Endothelial cell of umbilical vein (primary cell): ENCODE measurements at regions not wholly inside any gene's neighbourhood (a gene's known extent, or its start where the extent isn't known, plus 50 kb on each side); places are given as distances from the start of the nearest gene placed in this dataset.

Experiments
- BruUV-seq: library from RNA; stranded (reverse); fragments of 400-500 nt; replicated peaks from 2 replicates; lab custom pipeline; 2021; lab: Mats Ljungman, UMichigan
- CTCF ChIA-PET: fragments of 300-600, 350-600 bp; sonication (Branson Sonifier 250); formaldehyde crosslinking; loops from one replicate; lab custom pipeline; 2021; ENCODE audit warnings: antibody characterized with exemption, inconsistent platforms; lab: Charles Lee
- POLR2A ChIA-PET: fragments of 300-600, 350-600 bp; sonication (Branson Sonifier 250); formaldehyde crosslinking; loops from one replicate; lab custom pipeline; 2021; ENCODE audit warnings: antibody characterized with exemption, inconsistent platforms; lab: Charles Lee
- DNase-seq: peaks from one replicate; pipeline ENCODE4 v3.0.0-alpha.2; 2011; ENCODE audit warnings: low read depth, low spot score
- FAIRE-seq: peaks from 2 replicates; lab custom pipeline; 2011; peaks lifted over from hg19 to GRCh38; lab: Jason Lieb, UNC
- H2AFZ ChIP-seq: 2 replicates; pipeline ENCODE4 v1.6.0; 2012; ENCODE audit warnings: low read depth, low read length, control low read depth, inconsistent platforms
- H3K27ac ChIP-seq: 2 replicates; pipeline ENCODE4 v1.5.1; 2011; ENCODE audit warnings: low read depth, mild to moderate bottlenecking, control low read depth, low read length, moderate library complexity; ENCODE audit not compliant: insufficient read depth
- H3K27me3 ChIP-seq, 2 experiments: 2 replicates each; pipeline versions ENCODE4 v1.6.0 to v1.6.1; 2011; ENCODE audit warnings: low read length in 2 of 2, mixed read lengths in 1 of 2; ENCODE audit not compliant: control insufficient read depth in 2 of 2, insufficient read depth in 2 of 2
- H3K36me3 ChIP-seq, 2 experiments: 2 replicates in 1 of 2; 3 replicates in 1 of 2; pipeline ENCODE4 v1.5.1; 2011; ENCODE audit warnings: low read length in 2 of 2, mild to moderate bottlenecking in 1 of 2, moderate library complexity in 1 of 2; ENCODE audit not compliant: control insufficient read depth in 2 of 2, insufficient read depth in 2 of 2; ENCODE audit errors: extremely low read depth in 1 of 2
- H3K4me1 ChIP-seq: 3 replicates; pipeline ENCODE4 v1.5.1; 2011; ENCODE audit warnings: mild to moderate bottlenecking, low read length; ENCODE audit not compliant: control insufficient read depth, insufficient read depth; ENCODE audit errors: extremely low read depth
- H3K4me2 ChIP-seq: 2 replicates; pipeline ENCODE4 v1.6.1; 2011; ENCODE audit warnings: low read length, control low read depth, mixed read lengths; ENCODE audit not compliant: insufficient read depth
- H3K4me3 ChIP-seq, 3 experiments: fragments of 200-600 bp in 1 of 3; sonication (generic), shearing (Covaris generic) in 1 of 3; replicated peaks in 1 of 3; 2 replicates each; pipeline ENCODE4 v1.5.1; 2011 to 2016; ENCODE audit warnings: control low read depth in 3 of 3, low read length in 3 of 3, mild to moderate bottlenecking in 2 of 3, inconsistent platforms in 1 of 3, low read depth in 1 of 3, moderate library complexity in 1 of 3; ENCODE audit not compliant: insufficient read depth in 1 of 3
- H3K79me2 ChIP-seq: 2 replicates; pipeline ENCODE4 v1.6.0; 2012; ENCODE audit warnings: low read length, inconsistent platforms; ENCODE audit not compliant: control insufficient read depth, insufficient read depth
- H3K9ac ChIP-seq: replicated peaks from 2 replicates; pipeline ENCODE3; 2011; ENCODE audit warnings: low read length, control low read depth; ENCODE audit not compliant: insufficient read depth; ENCODE audit errors: extremely low read depth
- H3K9me1 ChIP-seq: replicated peaks from 3 replicates; pipeline ENCODE4 v1.6.0; 2011; ENCODE audit warnings: mild to moderate bottlenecking, low read length; ENCODE audit not compliant: control insufficient read depth, insufficient read depth; ENCODE audit errors: extremely low read depth
- H3K9me3 ChIP-seq: replicated peaks from 2 replicates; pipeline ENCODE4 v1.5.1; 2012; ENCODE audit warnings: low read length, inconsistent platforms; ENCODE audit not compliant: control insufficient read depth, insufficient read depth
- H4K20me1 ChIP-seq: replicated peaks from 2 replicates; pipeline ENCODE3; 2011; ENCODE audit warnings: mild to moderate bottlenecking, low read length; ENCODE audit not compliant: control insufficient read depth, insufficient read depth; ENCODE audit errors: extremely low read depth
- CTCF ChIP-seq, 2 donors: IDR thresholded peaks; 1 replicate in 1 of 2; 2 replicates in 1 of 2; pipeline ENCODE4 v1.5.1; 2011; ENCODE audit warnings: low read length in 2 of 2, mild to moderate bottlenecking in 2 of 2, moderate library complexity in 2 of 2, control low read depth in 1 of 2, inconsistent platforms in 1 of 2, low read depth in 1 of 2; ENCODE audit not compliant: insufficient read depth in 1 of 2; ENCODE audit errors: extremely low read depth in 1 of 2
- EZH2 ChIP-seq: IDR thresholded peaks from 2 replicates; pipeline ENCODE4 v1.6.1; 2012; ENCODE audit warnings: borderline replicate concordance, low read depth, mild to moderate bottlenecking, moderate library complexity, low read length, inconsistent platforms; ENCODE audit not compliant: severe bottlenecking
- FOS ChIP-seq: IDR thresholded peaks from 2 replicates; pipeline ENCODE4 v1.6.1; 2011; ENCODE audit warnings: mild to moderate bottlenecking, low read length, moderate library complexity, borderline replicate concordance; ENCODE audit not compliant: insufficient read depth
- GATA2 ChIP-seq: IDR thresholded peaks from 2 replicates; pipeline ENCODE4 v1.7.0; 2011; ENCODE audit warnings: low read depth, mild to moderate bottlenecking, moderate library complexity, mixed read lengths, low read length; ENCODE audit not compliant: insufficient read length, insufficient read depth
- MAX ChIP-seq: IDR thresholded peaks from 2 replicates; pipeline ENCODE4 v1.6.1; 2011; ENCODE audit not compliant: insufficient read depth, insufficient read length
- MYC ChIP-seq: IDR thresholded peaks from one replicate; pipeline ENCODE4 v1.6.1; 2011; ENCODE audit warnings: mild to moderate bottlenecking, low read depth, low read length
- POLR2A ChIP-seq: IDR thresholded peaks from 2 replicates; pipeline ENCODE4 v1.6.1; 2012; ENCODE audit warnings: low read depth, mild to moderate bottlenecking, control low read depth, low read length
- POLR2AphosphoS5 ChIP-seq: IDR thresholded peaks from 2 replicates; pipeline ENCODE4 v1.6.1; 2012; ENCODE audit warnings: low read depth, mild to moderate bottlenecking, control low read depth, low read length, moderate library complexity; ENCODE audit not compliant: insufficient read depth
- dilution Hi-C: fragments of 300-500 bp; cut with MboI; formaldehyde crosslinking; loops from one replicate; pipeline ENCODE4 v1.15.0; 2019; ENCODE audit warnings: low sequenced_read_pairs; ENCODE audit not compliant: extremely low pct_ligation_motif_present
- intact Hi-C: fragments of 100-400 bp; cut with micrococcal nuclease; formaldehyde crosslinking; loops from one replicate; pipeline ENCODE4 v1.10.0; 2022

- Histone ChIP-seq H3K36me3 (no peaks in the 10 kb centered on the region), H2AFZ (no peak overlapping the region), H3K4me3 (no peak overlapping the region), H3K9me3 (no peaks in the 10 kb centered on the region), H3K27ac (no peak overlapping the region), H4K20me1 (no peaks in the 10 kb centered on the region), H3K79me2 (no peaks in the 10 kb centered on the region), H3K9me1 (no peaks in the 10 kb centered on the region), H3K4me1 (no peaks in the 10 kb centered on the region), H3K4me2 (no peak overlapping the region), H3K9ac (no peak overlapping the region), H3K27me3 (no peaks in the 10 kb centered on the region)
- FAIRE-seq: no peak
- TF ChIP-seq FOS (no peak), MAX (no peak), CTCF (IDR thresholded peaks at IDR 0.05; ENCODE audit: extremely low read depth in 1 of 2, insufficient read depth in 1 of 2, low read depth in 1 of 2, low read length in 2 of 2) (no peak), GATA2 (no peak), POLR2AphosphoS5 (no peak), MYC (no peak), POLR2A (no peak), EZH2 (no peak)
- no peak for DNase-seq
- POLR2A ChIA-PET: no interaction called here
- dilution Hi-C loops: no loop called here
- intact Hi-C loops: no loop called here
- no TSS peak for BruUV-seq
- CTCF ChIA-PET: no interaction called here
These were observed 233.1 kb upstream of the PLSCR5 start for GRCh38 chr3:146838221-146838620.
